Right renal cortex interstitium (tissue), 3 donors: ENCODE measurements at regions not wholly inside any gene's neighbourhood (a gene's known extent, or its start where the extent isn't known, plus 50 kb on each side); places are given as distances from the start of the nearest gene placed in this dataset.
"Not testable (repeated sequence)": the region's sequence is repeated elsewhere in the genome, so short reads cannot be mapped to it uniquely, and the experiment has no call there.

ENCODE experiments used
- DNase-seq, 3 donors: peaks; one replicate each; pipeline ENCODE4 v3.0.0-alpha.2; 2013; ENCODE audit warnings: low read depth in 3 of 3, low spot score in 2 of 3

DNA sequence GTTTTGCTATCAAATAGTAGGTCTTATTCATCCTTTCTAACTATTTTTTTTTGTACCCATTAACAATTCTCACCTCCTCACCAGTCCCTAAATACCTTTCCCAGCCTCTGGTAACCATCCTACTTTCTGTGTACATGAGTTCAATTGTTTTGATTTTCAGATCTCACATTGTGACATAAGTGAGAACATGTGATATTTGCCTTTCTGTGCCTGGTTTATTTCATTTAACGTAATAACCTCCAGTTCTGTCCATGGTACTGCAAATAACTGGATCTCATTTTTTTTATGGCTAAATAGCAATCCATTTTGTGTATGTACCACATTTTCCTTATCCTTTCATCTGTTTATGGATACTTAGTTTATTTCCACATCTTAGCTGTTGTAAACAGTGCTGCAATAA is 181.9 kb upstream of the KIF2B start:
- DNase-seq: no peak

DNA sequence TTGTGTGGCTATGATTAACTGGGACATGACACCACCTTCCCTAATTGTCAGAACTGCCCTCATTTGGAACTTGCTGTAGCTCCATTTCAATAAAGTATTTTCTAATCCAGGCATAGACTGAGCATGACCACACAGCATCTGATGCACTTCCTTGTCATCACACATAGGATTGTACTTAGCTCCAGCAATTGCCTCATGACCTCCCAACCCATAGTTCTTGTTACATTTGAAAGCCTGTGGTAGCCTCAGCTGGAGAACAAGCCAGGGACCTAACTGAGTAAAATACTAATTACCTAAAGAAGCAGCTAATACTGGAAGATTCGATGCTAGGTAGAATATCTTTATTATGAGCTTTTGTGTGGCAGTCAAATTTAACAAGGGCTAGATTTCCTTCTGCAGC is 187.3 kb upstream of the KIF2B start:
- no peak for DNase-seq

DNA sequence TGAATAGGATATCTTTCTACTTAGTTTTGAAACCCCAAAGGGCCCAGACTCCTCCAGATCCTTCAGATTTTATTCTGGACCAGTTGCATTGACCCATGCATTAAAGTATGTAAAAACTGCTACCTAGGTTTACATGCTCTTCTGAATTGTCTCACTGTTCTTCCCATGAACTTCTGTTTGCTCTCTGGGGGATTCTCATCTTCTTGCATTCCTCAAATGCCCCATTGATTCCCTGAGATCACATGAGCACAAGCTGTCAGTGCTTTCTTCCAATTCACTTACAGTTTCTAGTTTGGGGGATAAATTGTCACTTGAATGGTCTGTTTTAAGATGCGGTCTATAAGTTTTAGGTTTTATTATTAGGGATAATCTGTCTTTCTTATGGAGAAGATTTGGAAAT is 188.9 kb upstream of the KIF2B start:
- no peak for DNase-seq

DNA sequence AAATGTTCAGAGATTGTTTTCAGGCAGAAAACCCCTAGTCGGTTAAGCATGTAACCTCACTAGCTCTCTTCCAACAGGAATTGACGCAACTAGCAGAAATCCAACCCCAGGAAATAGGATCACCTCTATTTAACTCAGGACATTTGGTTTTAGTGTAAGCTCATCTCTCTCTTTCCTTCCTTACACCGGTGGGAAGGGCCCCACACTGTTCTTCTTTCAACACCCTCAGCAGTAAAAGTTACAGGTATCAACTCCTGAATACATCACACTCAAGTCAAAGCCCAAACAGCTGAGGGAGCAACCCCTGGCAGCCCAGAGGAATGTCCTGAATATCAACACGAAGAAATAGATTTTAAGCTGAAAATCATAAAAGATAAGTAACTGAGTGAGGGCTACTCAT is 191.2 kb upstream of the KIF2B start:
- DNase-seq: no peak

DNA sequence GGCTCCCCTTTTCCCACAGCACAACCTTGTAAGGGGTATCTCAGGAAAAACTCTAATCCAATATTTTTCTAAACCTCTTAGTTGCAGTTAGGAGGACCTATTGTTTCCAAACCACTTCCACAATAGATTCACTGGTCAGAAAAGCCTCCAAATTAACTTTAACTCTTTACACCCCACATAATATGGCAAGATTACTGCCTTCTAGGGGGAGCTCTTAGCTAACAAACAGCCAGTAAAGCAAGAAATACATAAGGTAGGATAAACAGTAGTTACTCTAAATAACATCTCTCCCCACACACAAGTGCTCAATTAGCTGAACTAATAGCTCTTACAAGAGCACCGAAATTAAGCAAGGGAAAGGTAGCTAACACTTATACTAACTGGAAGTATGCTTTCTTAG is 192.1 kb upstream of the KIF2B start:
- no peak for DNase-seq

DNA sequence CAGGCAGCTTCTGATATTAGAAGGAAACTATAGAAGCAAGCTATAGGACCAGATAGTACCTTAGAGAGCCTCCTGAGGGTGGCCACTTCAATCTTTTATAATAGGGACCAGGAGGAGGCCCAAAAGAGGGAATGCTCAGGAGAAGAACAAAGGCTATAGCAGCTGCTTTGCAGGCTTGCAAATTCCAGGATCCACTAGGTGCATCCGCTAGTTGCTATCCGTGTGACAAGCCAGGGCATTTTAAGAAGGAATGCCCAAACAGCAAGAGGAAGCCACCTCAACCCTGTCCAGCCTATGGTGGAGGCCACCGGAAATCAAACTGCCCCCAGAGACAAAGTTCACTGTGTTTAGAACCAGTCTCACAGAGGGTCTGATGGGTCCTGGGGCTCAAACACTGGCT is 192.6 kb upstream of the KIF2B start:
- no peak for DNase-seq

DNA sequence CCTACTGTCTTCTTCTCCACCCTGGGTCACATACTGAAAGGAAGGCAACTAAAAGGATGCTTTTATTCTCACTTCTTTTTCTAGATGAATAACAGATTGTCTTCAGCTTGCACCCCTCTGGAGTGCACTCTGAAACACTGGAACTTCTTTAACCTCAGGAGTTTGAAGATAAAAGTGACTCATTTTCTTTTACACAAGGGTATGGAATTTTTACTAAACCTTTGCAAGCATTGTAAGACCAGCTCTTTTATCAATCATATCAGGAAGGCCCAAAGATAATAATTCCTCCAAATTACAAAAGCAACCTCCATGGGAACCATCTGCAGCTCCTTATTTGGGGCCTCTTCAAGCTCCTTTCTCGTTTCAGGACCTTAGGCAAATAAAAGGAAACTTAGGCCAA is 193.5 kb upstream of the KIF2B start:
- DNase-seq: no peak

DNA sequence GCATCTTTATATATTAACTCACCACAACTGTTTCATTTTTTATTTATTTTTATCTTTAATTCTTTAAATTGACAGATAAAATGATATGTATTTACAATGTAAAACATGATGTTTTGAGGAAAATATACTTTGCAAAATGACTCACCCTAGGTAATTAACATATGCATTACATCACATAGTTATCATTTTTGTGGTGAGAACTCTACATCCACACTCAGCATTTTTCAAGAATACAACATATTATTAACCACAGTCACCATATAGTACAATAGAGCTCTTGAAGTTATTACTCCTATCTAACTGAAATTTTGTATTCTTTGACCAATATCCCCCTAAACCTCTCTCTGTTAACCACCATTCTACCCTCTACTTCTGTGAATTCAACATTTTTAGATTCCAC is 194.7 kb upstream of the KIF2B start:
- DNase-seq: no peak

DNA sequence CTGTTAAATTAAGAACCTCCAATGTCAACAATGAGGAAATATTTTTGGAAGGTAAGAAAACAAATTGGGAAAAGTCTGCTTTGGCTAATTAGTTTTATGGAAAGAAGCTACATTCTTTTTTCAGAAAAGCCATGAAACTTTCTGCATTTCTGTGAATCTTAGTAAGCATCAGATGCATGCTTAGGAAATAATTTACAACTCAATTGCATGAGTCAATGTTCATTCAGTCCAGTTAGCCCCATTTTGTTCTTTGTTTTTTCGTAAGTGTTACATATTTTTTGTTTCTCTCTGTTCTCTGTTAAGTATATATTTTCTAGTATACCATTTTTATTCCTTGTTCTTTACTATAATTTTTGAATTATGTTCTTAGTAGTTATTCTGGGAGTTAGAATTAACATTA is 195.2 kb upstream of the KIF2B start:
- no peak for DNase-seq

DNA sequence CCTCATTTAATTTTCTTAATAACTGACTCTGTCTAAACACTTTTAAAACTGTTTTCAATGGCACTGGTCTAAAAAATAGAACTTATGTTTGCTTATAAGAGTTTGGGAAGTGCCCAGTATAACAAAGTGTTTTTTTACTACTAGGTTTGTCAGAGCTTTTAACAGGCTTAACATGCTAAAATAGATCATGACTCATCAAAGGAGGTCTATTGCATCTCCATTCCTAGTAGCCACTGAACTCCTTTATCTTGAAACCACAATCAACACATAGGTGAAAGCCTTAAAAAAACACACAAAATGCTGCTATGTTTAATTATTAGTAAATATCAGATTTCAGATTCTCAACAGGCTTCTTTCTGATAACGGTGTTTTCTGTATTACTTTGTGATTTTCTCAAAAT is 196.4 kb upstream of the KIF2B start:
- DNase-seq: no peak

DNA sequence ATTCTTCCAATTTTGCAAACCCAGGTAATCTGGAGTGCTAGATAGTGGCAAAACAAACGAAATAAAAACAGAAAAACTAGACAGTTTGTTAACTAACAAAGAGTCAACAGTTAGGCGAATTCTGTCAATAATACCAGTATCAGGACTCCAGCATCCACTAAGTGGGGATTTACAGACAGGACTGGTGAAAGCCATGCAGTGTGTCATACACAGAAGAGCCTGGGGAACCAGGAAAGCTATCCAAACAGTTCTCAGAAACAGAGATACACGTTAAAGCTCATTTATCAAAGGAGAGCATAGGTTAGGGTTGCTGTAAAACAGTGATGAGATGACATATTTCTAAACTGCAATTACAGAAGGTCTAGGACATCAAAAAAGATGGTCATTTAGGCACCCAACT is 203.7 kb upstream of the KIF2B start:
- DNase-seq: no peak

DNA sequence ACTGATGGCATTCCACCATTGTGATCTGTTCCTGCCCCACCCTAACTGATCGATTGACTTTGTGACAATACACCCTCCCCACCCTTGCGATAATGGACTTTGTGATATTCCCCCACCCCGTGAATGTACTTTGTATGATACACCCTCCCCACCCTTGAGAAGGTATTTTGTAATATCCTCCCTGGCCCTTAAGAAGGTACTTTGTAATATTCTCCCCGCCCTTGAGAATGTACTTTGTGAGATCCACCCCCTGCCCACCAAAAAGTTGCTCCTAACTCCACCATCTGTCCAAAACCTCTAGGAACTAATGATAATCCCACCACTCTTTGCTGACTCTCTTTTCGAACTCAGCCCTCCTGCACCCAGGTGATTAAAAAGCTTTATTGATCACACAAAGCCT is 214.5 kb upstream of the KIF2B start:
- DNase-seq: not testable (repeated sequence)

DNA sequence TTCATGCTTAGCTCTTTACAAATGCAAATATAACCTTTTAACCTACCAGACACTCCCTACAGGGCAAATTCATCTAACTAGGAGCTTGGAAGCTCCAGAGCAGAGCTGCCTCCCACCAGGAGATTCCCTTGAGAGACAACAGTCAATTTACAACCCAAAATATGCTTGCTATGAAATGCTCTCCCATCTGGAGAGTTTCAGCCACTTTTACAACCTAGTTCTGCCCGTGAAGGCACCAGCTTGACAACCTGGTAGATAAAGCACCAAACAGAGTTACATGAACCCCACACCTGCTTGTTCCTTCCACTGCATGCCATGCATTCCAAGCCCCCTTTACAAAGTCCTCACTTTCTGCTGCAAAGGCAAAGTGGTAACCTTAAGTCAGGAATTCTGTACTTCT is 215.3 kb upstream of the KIF2B start:
- DNase-seq: no peak

DNA sequence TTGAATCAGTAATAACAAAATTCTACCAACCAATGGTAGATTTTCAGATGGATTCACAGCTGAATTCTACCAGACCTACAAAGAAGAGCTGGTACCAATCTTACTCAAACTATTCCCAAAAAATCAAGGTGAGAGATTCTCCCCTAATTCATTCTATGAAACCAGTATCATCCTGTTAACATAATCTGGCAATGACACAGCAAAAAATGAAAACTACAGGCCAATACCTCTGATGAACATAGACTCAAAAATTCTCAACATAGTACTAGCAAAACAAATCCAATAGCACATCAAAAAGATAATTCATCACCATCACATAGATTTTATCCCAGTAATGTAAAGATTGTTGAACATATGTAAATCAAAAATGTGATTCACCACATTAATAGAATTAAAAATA is 234.4 kb upstream of the KIF2B start:
- DNase-seq: no peak

DNA sequence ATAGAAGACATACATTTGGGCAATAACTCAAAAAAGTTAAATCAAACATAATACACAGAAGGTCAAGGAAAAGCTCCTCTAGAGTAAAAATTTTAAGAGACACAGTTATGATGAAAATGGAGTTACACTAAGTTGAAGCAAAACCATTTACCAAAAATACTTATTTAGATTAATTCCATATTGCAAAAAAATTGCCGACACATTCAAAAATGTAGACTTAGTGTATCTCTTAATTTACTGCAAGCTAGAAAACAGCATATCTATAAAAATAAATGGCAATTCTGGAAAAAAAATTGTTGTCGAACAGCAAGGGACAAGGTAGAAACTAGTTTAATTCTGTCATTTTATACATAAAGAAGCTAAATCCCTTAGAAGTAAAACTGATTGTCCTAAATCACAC is 248.7 kb upstream of the KIF2B start:
- DNase-seq: no peak

DNA sequence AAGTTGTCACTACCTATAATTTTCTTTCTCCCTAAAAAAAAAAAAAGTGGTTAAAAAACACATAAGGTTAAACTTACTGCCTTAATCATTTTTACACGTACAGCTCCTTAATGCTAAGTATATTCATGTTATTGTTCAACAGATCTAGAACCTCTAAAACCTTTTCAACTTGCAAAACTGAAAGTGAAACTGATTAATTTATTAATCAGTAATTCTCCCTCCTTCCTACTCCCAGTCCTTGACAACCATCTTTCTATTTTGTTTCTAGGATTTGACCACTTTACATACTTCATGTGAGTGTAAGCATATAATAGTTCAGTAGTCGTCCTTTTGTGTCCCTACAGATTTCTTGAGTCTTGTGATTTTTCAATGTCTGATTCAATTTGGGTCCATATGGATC is 251.4 kb upstream of the KIF2B start:
- DNase-seq: no peak

DNA sequence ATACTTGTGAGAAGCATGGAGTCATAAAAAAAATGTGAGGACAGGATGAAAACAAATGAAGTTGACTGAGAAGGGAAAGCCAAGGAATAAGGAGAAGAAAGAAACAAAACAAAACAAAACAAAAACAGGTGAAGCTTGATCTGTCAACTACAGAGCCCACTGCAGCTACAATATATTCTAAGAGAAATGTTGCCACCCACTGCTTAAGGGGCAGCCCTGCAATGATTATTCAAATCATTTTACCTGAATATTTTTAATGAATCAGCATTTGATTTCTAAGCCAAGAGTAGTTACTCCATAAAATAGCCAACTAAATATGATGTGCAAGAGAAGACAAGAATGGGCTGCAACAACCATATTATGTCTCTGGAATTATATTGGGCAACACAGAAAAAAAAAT is 252.0 kb upstream of the KIF2B start:
- DNase-seq: no peak

DNA sequence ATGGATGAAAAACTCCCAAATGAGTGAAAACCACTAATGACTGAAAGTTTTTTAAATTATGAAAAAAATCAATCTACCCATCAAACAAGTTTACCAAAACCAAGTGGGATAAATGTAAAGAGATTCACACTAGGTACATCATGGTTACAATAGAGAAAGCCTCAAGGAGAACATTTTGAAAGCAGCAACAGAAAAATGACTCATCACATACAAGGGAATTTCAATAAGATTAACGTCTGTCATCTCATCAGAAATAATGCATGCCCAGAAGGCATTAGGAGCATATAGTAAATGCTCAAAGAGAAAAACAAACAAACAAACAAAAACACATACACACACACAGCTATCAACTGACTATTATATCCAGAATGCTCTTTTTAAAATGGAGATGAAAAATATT is 261.8 kb upstream of the KIF2B start:
- no peak for DNase-seq

DNA sequence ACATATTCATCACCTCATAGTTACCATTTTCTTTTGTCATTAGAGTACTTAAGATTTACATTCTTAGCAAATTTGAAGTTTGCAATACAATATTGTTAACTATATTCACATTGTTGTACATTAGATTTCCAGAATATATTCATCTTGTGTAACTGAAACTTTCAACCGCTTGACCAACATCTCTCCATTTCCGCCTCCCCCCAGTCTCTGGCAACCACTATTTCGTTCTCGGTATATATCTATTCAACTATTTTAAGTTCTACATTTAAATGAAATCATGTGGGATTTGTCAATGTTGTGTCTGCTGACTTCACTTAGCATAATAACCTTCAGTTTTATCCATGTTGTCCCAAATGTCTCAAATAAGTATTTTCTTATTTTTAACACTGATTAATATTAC is 274.5 kb upstream of the KIF2B start:
- no peak for DNase-seq

DNA sequence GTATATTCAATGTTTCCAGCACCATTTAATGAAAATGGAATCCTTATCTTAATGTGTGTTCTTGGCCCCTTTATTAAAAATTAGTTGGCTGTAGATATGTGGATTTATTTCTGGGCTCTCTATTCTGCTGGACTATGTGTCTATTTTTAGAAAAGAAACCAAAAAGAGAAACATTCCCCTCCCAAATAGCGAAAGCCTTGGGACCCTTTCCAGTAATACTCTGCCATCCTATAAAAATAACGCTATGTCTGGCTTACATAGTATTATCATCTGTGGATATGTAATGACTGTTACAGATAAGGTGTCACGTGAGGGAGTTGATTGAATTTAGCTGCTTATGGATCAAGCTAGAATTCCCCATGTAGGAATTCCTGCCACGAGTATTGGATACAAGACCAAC is 279.3 kb upstream of the KIF2B start:
- DNase-seq: no peak

DNA sequence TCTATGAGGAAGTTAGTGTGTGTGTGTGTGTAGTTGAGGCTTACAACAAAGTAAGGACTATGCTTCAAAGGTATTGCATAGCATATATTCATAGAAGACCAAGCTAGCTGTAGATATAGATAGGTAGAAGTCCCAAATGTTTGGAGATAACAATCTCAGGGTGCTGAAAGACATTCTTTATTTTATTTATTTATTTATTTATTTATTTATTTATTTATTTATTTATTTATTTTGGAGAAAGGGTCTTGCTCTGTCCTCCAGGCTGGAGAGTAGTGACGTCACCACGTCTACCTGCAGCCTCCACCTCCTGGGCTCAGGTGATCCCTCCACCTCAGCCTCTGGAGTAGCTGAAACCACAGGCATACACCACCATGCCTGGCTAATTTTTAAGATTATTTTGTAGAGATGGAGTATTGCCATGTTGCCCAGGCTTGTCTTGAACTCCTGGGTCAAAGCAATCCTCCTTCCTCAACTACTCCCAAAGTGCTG is 284.6 kb upstream of the KIF2B start:
- DNase-seq: no peak

DNA sequence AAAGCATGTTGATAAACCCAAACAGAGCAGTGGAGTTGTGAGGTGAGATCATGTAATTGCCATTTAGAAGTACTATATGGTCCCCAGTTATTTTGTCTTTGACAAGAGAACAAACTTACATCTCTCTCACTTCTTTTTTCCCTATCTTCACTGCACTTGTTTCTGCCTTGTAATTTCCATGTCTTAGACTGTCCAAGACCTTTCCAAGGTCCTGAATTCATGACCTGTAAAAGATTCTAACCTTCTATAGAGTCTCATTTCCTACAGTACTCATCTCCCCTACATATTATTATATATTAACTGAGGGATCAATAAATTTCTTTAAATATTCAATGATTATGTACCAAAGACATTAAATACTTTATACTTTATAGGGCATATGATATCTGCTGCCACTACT is 295.3 kb upstream of the KIF2B start:
- DNase-seq: no peak

DNA sequence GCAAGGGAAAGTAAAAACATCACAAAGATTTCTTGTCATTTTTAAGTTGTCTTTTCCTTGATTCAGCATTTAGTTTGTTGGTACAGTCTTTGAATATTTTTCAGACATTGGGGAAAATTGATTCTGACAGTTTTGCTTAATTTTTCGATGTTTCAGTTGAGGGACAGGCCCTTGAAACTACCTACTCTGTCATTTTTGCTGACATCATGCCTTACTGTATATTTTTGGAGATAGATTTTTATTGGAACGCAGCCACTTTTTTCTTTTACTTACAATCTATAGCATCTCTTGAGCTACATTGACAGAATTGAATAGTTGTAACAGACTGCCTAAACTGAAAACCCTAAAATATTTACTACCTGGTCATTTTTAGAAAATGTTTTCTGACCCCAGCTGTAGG is 297.1 kb upstream of the KIF2B start:
- no peak for DNase-seq

DNA sequence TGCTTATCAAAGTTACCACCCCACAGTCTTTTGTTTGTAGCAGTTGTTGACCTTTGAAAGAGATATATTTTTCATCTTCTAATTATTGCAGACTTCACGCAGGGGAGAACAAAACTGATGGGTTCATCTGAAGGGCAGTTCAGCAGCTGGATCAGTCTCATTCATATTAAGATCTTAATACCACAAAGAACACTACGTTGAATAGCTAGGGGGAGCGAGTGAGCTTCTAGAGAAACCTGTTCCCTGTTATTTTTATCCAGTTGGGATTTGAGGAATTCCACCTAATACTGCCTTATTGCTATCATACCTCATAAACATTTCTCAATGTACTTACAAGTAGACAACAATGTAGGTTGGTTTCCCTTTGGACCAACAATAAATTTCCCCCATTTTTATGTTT is 306.1 kb upstream of the KIF2B start:
- DNase-seq: no peak
